ENCODE measurements at regions not wholly inside any gene's neighbourhood (a gene's known extent, or its start where the extent isn't known, plus 50 kb on each side); places are given as distances from the start of the nearest gene placed in this dataset.

- TF ChIP-seq EZH2 (IDR thresholded peaks at IDR 0.05; ENCODE audit: low read depth): no peak
- no peak for TF ChIP-seq CTCF (conservative IDR thresholded peaks at IDR 0.05)
Measured at GRCh38 chr4:84089652-84090437, 409.2 kb downstream of the NKX6-1 start.
